NOMO-1 (cell line): ENCODE measurements at regions not wholly inside any gene's neighbourhood (a gene's known extent, or its start where the extent isn't known, plus 50 kb on each side); places are given as distances from the start of the nearest gene placed in this dataset.
A peak's percentile ranks its signal among the peaks of the same experiment; 100 is the strongest.
"Not testable (repeated sequence)": the region's sequence is repeated elsewhere in the genome, so short reads cannot be mapped to it uniquely, and the experiment has no call there.

Experiments used
- DNase-seq, 2 experiments: peaks; one replicate each; lab custom pipeline; 2025; ENCODE audit not compliant: unreplicated experiment in 2 of 2; lab: John Stamatoyannopoulos, UW

DNA sequence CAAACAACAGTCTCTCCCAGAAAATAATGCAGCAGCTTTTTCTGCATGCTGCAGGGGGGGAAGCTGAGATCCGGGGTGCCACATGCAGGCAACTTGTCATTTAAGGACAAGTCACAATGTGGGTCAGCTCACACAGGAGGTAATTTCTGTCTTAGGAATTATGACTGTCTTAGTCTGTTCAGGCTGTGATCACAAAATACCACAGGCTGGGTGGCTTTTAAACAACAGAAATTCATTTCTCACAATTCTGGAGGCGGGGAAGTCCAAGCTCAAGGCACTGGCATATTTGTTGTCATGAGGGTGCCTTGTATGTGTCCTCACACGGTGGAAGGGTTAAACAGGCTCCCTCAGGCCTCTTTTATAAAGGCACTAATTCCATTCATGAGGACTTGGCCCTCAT, 127.7 kb downstream of the DIRAS2 start:
- DNase-seq: no peak

DNA sequence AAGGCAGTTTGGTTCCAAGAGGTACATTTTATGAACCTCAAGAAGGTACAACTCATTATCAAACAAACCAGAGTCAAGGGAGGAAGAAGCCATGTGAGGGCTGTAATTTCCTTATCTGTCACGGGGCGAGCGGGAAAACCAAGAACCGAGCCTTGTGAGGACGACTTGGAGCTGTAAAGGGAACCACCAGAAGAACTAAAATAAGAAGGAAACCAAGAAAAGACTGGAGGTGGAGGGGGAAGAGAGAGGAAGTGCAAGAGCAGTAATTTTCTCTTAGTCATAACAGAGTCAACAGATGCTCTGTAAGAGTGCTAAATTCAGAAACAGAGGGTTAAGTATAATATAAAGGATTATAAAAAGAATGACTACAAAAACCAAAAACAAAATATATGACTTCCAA, 127.1 kb downstream of the DIRAS2 start:
- DNase-seq: peak; percentile 47 to 56

DNA sequence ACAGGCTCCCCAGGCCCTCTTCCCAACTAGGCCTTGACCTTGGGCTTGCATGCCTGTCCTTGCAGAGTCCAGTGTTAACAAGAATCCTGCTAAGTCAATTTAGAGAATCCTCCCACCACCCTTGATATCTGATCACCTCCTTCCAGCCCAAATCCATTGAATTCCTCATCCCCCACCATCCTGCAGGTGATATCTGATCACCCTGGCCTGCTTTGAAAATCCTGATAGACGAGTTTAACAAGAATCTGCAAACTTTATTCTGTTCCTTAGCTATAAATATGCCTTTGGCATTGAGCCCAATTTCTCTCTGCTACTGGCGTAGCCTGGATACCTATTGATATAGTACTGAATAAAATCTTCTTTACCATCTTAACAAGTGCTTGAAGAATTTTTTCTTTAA, 125.5 kb downstream of the DIRAS2 start:
- no peak for DNase-seq

DNA sequence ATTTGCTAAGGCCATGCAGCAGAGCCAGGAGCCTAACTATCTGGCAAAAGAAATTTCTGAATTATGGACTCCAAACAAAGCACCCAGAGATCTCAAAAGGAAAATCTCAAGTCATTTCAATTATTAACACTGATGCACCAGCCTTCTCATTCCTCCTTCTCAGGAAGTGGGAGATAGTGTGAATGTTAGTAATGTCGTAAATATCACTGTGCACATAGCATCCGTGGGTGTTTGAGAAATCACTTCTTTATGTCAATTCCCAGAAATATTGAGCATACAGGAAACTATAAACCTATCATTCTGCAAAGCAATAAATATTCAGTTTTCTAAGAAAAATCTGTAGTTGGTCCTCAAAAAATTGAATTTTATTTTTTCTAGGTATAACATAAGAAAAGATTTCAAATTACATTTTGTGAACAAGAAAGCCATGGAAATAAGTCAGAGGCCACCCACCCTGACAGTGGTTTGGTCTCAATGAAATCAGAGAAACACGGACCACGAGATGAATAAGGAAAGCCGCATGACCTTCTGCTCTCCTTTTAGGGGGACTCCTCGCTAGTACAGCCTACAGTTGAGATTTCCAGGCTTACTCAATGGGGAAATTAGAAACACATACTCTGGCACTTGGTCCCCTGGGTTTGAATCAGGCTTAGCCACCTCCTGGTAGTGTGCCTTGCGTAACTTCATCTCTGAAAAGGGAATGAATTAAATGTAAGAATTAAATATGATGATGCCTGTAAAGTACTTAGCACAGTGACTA, 120.6 kb downstream of the DIRAS2 start:
- DNase-seq: no peak

DNA sequence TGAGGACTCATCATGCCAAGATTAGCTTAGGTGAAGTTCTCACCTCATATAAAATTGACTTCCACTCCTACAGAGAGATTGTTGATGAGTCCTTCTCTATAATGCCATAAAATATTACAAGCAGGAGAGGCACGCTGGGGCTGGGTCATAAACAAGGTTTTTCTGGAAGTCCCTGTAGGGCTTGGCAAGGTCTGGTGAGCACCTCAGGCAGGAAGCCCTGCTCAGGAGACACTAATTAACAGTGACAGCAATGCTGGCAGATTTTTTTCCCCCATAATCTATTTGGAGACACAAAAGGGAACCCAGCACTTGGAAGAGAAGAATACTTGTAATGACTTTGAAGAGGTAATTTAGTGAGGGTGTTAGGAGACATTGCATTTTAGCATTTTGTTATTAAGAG, 118.7 kb downstream of the DIRAS2 start:
- DNase-seq: no peak

DNA sequence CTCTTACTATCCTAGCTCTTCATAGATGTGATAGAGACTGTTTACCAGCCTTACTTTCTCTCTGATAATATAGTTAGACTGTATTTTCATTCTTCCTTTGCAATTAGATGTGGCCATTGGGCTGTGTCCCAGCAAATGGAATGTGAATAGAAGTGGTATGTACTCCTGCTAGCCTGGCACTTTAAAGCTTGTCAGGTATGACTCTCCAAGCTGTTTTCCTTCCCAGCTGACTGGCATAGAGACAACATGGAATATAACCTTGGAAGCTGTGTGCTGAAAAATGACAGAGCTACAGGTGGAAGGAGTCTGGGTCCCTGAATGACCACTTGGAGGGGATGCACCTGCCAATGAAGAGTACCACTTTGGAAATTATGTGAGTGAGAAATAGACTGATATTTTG, 116.2 kb downstream of the DIRAS2 start:
- no peak for DNase-seq

DNA sequence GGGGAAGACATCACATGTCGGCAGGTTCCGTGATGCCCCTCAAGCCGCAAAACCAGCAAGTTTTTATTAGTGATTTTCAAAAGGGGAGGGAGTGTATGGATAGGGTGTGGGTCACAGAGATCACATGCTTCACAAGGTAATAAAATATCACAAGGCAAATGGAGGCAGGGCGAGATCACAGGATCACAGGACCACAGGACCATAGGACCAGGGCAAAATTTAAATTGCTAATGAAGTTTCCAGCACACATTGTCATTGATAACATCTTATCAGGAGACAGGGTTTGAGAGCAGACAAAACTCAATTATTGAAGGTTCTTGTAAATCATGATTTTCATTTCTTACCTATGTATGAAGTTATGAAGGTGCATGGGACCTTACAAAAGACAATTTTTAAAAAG, 106.5 kb downstream of the DIRAS2 start:
- not testable (repeated sequence) for DNase-seq

DNA sequence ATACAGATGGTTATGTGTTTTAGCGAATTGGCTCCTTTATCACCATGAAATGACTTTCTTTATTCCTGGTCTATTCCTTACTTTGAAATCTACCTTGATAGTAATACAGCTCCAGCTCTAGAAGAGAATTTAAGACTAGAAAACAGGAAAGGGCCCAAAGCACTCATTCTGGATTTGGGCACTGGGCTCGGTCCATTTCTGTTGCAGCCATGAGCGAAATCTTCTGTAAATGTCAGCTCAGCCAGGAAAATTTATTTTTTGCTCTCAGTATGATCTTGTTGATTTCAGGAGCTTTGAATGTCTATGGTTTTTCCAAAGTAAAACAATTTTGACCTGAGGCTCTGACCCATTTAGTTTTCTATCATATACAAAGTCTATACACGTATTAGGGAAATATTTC, 104.1 kb downstream of the DIRAS2 start:
- DNase-seq: no peak

DNA sequence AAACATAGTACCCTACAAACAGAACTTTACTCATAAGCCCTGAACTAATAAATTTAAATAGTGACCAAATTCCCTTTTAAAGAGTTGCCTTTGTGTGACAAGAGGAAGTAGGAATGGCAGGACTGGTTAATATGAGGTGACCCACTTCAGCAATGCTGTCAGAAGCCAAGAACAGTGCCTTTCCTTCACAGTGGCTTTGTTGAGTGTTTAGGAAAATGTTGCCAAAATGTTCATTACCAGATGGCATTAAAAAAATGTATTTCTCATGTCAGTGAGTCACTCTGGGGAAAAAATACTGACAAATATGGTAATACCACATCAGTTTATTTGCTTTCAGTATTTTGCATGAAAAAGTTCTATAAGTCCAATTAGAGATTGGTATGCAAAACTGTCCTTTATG, 103.3 kb downstream of the DIRAS2 start:
- no peak for DNase-seq

DNA sequence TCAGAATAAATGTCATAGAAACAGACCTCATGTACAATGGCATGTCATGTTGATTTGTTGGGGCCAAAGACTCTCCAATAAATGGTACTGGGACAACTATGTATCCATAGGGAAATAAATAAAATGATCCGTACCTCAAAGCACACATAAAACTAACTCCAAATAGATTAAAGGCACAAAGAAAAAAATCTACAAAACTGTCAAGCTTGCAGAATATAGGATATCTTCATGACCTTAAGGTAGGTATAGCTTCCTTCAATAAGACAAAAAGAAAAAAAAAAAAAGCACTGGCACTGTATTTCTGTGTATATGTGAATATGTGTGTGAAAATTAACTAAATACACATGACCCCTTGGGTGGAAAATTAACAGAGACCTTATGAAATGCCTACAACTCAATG, 101.9 kb downstream of the DIRAS2 start:
- no peak for DNase-seq

DNA sequence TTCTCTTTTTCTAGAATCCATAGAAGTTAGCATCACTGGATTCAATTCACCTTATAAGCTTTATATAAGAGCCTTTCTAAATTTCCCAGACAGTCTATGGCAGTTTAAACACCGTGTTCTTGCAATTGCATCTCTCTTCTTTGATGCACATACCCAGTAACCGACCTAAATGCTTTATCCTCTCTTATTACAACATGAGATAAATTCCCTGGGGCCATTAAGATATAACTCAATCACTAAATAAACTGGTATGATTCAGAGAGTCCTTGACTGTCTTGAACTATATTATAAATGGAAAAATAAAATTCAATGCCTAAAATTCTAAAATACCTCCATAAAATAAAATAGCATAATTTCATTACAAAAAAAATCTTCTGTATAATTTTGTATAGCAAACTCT, 98.1 kb downstream of the DIRAS2 start:
- no peak for DNase-seq

DNA sequence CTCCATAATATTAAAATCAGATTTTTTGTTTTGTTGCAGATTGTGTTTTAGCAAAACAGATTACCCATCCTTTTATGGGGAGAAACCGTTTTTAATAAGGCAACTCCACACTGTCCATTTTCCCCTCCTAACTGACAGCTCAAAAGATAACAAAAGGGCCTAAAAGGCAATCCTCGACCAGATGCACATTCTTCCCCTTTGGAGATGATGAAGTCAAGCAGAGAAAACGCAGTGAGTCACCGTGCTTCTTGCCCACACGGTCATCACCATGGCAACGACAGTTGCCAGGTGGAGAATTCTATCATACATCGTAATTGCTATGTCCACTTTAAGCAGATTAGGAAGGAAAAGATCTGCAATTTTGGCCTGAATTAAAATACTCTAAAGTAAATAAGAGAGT, 96.4 kb downstream of the DIRAS2 start:
- no peak for DNase-seq

DNA sequence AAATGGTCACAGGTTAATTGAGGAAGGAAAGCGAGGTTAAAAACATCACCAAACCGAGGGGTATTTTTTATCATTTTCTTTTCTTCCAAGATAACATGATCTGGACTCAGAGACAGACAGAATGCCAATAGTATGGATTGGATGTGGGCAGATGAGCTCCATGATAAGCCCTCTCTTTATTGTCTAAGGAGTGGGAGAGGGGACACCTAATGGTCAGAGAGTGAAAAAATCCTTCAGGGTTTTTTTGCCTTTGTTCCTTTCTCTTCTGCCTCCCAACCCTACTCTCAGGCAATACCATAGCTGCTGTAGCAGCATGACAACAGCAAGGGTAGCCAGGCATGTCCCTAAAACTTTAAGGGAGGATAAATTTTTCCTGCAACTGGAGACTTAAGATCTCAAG, 94.7 kb downstream of the DIRAS2 start:
- no peak for DNase-seq

DNA sequence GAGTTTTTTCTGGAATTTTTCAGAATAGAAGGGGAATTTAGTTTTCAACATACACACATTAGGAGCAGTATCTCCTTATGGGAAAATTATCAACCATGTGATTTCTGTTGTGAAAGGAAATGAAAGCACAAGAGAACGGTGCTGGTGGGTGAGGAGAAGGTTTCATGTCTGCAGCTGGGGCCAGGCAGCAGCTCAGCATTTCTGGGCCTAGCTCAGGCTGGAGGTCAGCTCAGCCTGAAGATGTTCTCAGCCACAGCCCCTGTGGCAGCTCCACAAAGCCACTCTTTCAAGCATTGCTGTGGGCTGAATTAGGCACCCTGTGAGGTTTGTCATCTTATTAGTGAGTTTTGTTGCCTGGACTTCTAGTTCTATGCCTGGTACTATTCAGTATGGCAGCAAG, 90.3 kb downstream of the DIRAS2 start:
- no peak for DNase-seq

DNA sequence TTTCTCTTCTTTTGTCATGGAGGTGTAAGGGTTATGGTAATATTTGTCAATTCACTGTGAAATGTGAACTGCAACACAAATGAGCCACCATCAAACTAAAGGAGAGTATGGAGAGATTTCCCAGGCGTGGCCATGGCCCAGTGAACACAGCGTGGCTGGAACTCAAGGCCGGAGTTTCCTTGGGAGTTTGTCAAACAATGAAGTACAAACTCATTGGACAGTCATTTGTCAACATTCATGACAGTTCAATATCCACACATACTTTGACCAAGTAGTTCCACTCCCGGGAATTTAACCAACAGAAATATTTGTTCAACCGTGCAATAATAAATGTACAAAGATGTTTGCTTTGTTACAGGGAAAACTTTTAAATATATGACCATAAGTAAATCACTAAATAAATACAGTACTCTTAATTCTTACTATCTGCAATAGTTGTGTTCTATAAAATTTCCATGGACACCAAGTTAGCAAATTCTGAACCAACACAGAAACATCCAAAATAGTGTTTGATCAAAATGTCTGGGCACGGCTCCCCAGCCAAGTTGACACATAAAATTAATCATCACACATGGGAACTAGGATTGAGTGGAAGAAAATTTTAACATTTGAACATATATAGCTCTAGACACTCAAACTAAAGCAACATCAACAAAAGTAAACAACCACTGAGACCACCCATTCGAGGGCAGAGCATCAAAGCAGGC, 87.1 kb downstream of the DIRAS2 start:
- DNase-seq: no peak

DNA sequence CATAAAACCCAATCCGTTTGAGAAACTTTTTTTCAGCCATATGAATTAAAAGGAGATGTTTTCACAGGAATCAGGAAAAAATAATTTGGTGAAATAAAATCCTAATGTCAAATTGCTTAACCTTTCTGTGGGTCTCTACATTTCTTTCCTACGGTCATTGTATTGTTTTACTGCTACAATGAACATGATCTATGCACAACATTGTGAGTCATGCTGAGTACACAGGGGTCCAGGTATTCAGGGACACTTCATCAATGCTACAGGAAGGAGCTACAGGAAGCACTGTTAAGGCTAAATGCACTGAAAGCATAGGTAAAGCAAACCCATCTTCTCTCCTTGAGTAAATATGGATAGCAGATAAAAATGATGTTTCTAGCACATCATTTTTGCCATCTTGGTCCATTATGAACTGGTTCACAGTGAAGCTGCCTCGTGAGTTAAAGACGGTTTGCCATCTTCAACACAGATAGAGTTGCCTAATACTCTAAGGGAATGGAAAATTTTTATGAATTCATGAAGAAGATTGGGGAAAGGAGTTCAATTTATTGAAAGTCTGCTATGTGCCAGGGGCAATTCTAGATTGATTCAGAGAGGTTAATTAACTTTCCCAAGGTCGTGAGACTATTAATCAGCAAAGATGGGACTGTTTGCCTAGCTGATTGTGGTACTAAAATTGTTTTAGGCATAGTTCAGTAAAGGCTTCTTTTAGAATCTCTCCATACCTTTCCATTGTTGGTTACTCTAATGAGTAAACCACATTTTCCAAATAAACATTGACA, 85.5 kb downstream of the DIRAS2 start:
- DNase-seq: no peak

DNA sequence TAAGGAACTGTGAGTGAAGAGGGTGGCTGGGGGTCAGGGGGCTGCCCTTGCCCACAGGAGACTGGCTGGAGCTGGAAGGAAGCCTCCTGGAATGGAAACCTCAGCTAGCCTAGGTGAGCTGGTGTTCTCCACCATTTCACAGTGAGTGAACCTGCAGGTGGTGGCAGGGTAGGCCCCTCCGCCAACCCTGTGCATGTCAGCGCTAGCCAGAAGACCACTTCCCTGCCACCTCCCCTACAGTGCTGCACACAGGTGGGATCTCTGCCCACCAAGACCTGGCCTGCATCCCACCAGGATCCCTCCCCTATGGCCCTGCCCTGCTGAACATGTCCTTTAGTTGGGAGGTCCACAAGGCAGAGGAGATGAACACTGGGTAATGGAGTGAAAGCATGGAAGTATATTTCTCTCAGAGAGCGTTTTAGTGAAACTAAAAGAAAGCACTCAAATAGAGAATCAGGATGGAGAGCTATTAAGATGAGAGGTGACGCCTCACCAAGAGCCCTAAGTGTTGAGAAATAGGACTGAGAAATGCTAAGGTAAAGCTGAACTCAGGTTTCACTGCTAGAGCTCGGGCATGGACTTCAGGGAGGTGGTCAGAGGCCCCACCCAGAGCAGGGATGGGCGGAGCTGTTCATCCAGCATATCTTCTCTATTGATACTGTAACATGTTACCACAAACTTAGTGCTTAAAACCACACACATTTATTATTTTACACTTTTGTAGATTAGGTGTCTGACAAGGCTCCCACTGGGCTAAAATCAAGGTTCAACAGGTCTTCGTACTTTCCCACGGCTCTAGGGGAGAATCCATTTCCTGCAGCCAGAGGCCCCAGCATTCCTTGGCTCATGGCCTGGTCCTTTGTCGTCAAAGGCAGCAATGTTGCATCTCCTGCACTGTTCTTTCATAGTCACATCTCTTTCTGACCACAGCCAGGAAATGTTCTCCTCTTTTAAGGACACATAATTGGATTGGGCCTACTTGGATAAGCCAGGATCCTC, 83.2 kb downstream of the DIRAS2 start:
- no peak for DNase-seq
